NCI-H146 treated with DMSO at 0.1 percent for 48 hours (cell line): ENCODE measurements at regions not wholly inside any gene's neighbourhood (a gene's known extent, or its start where the extent isn't known, plus 50 kb on each side); places are given as distances from the start of the nearest gene placed in this dataset.
"Not testable (repeated sequence)": the region's sequence is repeated elsewhere in the genome, so short reads cannot be mapped to it uniquely, and the experiment has no call there.

ENCODE experiments used
- DNase-seq: peaks from one replicate; lab custom pipeline; 2025; ENCODE audit not compliant: unreplicated experiment; lab: John Stamatoyannopoulos, UW

DNA sequence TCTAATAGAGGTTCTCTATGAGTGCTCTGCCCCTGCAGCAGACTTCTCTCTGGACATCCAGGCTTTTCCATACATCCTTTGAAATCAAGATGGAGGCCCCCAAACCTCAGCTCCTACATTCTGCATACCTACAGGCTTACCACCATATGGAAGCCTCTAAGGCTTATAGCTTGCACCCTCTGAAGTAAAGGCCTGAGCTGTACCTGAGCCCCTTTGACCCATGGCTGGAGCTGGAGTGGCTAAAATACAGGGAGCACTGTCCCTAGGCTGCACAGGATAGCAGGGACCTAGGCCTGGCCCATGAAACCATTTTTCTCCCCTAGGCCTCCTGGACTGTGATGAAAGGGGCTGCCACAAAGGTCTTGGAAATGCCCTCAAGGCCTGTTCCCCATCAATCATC is 1086.1 kb upstream of the MIR17HG start:
- no peak for DNase-seq

DNA sequence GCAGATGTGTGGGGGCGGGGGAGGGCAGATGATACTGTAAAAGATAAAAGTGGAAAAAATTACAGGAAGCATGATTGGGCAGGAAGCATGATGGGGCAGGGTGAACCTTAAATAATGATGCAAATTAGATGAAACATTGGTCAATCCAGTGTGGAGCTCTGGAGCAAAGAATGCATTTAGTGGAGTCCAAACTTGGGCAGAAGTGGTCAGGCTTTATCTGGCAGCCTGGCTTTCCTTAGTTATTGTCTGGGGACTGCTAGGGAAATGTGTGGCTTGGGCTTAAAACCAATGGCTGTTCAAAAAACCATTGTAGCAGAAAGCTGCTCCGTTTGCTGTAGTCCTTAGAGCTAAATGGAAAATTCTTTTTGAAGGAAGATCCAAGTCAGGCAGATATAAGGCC is 1077.3 kb upstream of the MIR17HG start:
- no peak for DNase-seq

DNA sequence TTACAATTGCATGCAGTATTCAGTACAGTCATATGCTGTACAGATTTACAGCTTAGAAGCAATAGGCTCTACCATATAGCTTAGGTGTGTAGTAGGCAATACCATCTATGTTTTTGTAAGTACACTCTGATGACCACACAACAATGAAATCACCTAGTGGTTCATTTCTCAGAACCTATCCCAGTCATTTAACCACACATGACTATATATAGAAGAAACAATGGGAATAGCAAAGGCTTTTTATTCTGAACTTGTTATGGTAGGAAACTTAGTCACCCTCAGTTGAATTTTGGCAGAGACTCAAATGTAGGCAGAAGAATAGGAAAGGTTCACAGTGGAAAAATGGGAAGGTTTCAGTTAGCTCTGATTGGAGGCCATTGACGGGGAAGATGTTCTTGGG is 1075.1 kb upstream of the MIR17HG start:
- DNase-seq = no peak

DNA sequence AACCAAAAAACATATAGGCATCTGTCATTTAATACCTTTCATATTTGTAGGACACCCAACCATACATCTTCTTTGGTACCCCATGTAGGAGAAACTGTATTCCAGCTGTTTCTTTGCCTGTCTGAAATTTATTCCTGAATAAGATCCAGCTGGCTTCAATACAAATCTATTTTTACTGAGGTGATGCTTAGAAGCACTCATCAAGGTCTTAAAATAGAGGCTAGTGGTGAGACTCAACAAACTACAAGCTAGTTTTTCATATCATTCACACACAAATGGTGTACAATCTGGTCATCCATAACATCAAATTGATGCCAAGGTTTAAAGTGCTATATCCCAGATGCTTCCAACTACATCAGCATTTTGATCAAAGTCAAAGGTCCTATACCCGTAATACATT is 1071.3 kb upstream of the MIR17HG start:
- no peak for DNase-seq

DNA sequence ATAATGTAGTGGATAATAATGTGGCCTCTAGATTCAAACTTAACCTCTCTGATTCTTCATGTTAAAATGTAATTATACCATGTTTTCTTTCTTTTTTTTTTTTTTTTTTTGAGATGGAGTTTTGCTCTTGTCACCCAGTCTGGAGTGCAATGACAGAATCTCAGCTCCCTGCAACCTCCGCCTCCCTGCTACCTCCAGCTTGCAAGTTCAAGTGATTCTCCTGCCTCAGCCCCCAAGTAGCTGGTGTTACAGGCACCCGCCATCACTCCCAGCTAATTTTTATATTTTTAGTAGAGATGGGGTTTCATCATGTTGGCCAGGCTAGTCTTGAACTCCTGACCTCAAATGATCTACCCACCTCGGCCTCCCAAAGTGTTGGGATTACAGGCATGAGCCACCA is 1069.3 kb upstream of the MIR17HG start:
- not testable (repeated sequence) for DNase-seq

DNA sequence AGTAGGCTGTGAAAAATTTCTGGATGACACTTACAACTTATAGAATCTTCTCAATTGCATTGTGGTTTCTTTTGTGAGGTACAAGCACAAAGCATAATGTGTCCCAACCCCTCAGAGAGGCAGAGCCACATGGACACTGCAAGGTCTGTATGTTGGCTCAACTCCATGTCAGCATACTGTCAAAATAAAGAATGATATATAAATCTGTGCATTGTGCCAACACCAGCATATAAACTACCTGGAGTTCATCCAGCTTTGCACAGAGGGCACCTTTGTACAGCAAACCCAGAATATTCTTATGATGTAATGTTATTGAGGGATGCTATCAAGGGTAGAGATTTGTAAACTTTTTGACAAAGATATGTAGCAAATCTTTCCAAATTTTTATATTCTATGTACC is 1065.8 kb upstream of the MIR17HG start:
- DNase-seq = no peak

DNA sequence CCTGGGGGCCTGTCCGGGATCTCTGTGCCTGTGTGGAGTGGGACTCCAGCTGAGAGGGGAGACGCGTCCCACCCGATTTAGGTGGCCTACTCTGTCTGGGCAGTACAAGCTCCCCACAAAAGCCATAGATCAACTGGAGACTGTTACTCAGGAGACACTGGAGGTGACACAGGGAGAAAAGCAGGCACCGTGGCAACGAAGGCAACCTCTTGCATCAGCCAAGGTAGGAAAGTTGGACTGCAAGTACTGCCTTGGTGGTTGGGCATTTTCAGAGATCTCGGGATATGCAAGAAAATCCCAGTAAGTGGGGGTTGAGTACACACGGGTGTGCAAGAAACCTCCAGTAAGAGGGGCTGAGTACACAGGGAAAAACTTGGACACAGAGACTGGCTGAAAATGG is 1060.0 kb upstream of the MIR17HG start:
- no peak for DNase-seq

DNA sequence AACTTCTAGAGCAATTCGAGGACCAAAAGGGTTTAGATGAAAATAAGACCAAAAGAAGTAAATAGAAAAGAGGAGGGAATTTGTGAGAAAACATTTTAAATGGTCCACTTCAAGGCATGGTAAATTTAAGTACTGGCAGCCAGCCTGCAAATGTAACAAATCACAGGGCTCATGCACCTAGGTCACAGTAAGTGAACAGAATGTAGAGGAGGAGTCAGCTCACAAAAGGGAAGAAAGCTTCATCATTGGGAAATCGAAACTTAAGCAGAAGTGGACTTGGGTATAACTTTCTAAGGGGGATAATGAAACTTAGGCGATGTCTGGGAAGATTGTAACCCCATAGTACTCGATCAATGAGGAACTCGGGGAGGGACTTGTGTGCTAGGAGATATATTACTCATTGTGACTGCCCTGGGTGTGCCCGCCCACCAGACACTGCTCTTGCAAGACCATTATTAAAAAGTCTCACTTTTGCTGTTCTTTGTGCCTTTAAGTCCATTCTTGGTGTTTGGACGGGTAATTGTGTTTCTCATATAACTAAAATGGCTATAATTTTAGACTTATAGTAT is 1053.6 kb upstream of the MIR17HG start:
- DNase-seq = no peak

DNA sequence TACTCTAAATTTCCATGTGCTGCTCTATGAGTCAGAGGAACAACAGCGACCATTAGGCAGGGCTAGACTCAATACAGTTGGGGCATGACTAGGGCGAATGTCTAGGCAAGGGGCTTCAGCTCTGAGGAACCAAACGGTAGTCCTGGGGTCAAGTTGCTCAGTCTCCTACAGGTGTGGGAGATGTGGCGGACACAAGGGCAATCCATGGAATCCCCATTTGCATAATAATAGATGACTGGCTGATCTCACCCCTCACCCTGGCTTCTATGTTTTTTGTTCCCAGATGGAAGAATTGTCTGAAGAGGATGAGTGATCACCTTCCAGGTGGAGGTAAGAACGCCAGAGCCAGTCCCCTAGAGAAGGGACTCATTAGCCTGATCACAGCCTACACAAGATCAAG is 1048.2 kb upstream of the MIR17HG start:
- DNase-seq = no peak

DNA sequence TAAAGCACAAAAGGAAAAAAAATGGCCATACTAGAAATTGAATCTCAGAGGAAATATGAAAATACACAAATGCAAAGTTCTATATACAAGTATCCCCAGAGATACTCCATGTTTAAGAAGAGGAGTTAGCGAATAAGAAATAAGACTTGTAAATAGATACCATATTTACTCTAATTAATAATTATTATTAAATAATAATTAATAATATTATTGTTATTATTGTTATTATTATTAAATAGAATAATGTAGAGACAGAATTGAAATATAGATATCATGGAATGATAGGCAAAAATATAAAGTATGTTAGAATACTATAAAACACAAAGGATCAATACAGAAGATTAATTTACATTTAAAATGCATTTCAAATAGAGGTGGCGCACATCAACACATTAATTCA is 1047.5 kb upstream of the MIR17HG start:
- no peak for DNase-seq

DNA sequence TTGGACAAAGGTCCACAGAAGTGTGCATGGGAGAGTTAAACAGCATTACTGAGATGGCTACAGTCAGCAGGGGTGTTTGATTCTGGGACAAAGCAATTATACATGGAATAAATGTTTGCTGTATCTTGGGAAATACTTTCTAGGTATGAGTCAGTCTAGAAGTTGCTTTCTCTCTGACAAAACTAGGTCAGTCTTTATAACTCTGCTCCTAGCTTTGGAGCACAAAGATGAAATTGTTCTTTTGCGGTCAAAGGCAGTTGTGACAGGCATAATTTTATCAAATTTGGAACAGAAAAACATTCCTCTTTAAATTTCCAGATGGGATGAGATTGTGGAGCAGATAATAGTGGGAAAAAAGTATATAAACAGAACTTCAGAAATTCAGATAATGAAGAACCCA is 1045.4 kb upstream of the MIR17HG start:
- DNase-seq = no peak

DNA sequence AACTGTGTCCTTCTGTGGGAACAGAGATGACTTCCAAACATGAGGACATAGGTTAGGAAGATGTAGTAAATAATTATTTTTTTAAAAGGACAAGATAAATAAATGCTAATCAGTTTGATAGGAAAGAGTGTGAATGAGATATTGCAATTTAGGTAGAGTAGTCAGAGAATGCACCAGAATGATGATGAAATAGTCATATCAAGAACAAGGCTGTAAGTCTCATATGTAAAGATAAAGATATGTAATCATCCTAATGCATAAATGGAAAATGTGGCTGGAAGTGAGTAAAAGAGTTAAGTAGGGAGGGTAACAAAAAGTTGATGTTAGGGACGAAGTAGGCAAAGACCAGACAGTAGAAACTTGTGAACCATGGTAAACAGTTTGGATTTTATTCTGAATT is 1041.7 kb upstream of the MIR17HG start:
- no peak for DNase-seq

DNA sequence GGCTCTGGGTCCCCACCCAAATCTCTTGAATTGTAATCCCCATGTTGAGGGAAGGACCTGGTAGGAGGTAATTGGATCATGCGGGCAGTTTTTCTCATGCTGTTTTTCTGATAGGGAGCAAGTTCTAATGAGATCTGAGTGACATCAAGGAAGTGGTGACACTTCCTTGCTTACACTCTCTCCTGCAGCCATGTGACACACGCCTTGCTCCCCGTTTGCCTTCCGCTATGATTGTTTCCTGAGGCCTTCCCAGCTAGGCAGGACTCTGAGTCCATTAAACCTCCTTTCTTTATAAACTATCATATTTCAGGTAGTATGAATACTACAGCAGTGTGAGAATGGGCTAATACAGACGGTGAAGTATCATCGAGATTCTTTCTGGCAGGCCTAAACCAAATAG is 1040.4 kb upstream of the MIR17HG start:
- no peak for DNase-seq

DNA sequence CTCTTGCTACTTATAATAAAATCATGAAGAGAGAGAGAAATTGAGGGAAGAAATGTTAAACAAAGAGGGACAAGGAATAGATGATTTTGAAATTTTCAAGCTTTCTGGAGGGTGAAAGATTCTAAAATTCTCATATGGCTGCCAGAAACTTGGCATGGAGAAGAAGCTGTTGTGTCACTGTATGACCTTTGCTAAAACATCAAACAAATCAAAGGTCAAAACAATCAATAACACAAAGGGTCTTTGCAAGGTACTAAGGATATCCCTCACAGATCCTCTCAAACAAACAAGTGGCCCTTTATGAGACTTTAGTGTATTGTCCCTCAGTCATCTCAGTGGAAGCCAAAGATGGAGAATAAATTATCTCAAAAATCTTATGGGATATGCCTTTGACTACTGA is 1039.2 kb upstream of the MIR17HG start:
- DNase-seq = no peak

DNA sequence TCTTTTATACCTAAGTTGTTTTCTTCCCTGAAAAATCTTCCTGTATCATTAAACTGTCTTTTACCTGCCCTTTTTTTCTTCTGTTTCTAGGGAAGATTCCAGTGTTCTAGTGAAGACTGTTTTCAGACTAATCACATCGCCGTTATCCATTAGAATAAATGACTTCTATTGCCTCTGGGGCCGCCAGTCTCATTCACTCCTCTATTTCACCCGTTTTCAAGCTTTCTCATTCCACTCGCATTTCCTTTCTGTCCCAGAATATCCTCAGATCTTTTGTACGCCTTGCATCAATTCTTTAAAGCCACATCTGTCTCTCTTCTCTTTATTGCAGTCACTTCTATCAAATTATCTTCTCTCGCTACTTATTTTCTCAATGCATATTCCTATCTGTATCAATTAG is 1035.6 kb upstream of the MIR17HG start:
- DNase-seq = no peak

DNA sequence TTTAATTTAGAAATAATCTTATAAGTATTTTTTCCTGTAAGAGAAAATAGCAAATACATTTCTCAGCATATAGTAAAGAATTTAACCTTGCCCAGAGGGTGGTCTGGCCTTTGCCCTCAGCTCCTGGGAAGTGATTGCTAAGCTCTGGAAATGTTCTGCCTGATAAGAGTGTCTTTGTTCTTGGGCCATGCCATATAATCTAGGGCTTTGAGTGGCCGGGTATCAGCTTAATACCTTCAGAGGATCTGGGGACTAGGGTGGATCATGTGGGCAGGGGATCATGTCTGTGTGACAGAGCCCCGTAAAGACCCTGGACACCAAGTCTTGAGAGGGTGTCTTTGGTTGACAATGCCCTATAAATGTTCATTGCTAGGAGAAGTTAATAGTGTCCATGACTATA is 1032.4 kb upstream of the MIR17HG start:
- DNase-seq = no peak

DNA sequence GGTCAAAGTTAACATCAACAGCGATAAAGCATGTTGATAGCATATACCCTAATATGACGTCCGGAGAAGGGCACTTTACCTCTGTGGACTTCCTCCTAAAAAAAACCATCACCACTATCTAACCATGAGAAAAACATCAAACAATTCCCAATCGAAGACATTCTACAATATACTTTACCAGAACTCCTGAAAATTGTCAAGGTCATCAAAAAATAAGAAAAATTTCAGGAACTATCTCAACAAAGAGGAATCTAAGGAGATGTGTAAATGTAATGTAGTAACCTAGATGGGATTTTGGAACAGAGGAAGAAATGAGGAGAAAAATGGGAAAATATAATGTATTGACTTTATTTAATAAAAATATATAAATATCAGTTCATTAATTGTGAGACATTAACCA is 1026.8 kb upstream of the MIR17HG start:
- no peak for DNase-seq

DNA sequence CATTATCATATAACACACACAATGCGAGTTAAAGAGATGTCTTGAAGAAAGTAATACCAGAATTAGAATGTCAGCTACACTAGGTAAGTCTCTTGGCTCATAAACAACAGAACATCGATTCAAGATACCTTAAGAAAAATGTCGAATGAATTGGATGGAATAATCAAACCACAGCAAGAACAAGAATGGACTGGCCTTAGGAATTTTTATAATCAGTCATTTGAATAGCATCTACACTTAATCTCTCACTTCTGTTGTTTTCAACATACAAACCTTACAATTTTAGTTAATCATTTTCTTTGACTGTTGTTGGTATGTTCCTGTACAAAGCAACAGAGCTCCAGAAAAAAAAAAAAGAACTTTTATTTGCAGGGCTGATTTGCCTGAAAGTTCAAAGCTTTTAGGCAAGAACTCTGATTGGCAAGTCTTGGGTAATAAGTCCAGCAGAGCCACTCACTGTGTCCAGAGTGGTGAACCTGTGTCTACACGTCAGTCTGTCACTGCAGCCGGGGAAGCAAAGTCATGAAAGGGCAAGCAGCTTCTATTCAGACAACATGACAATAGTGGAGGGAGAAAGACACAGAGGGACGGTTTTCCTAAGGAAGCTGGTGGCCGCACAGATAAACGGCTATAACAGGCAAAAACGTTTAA is 1026.1 kb upstream of the MIR17HG start:
- DNase-seq = no peak

DNA sequence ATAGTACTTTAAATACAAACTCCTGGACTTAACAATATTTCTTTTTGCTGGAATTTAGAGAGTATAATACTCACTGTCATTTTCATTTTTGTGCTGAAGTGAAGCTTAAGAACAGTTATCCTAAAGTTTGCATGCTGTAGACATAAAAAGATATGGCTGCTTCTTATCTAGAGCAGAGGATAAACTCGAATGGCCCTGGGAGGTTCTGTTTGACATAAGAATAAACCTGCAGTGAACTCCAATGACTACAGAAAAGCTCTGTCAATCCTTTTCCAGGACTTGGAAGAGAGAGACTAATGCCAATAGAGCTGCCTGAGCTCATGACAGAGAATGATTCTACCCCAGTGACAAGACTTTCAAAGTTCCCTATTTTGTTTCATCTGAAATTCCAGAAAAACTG is 1017.8 kb upstream of the MIR17HG start:
- no peak for DNase-seq

DNA sequence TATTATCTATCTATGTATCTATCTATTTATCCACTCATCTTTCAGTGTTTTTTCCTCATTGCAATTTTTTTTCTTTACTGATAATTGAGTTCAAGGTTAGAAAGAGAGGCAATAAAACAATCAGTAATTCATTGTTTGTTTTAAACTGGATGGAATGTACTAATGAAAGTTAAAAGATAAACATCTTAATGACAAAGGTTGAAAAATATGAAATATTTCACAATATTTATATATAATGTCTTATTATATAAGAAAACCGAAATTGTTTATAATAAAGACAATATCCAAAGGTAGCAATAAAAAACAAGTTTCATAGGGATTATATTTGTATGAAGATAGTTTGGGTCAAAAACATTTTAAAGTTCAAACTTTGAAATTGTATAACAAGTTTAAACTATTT is 1015.5 kb upstream of the MIR17HG start:
- DNase-seq = no peak

DNA sequence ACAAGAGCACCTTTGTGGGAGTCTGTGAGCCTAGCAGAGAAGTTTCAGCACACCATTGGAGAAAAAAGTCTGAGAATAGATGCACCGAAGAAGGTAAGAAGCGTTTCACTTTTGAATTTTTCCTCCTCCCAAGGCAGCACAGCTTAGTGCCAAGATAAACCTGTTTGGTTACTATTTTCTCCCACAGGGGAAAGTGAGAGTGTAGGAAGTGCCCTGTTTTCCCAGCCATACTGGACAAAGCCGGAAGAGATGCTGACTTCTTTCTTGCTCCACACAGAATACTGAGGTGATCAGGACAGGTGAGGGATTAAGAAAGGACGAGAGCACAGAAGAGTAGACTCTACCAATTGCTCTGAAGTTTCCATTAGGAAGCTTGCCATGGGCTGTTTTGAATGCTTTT is 1011.0 kb upstream of the MIR17HG start:
- no peak for DNase-seq

DNA sequence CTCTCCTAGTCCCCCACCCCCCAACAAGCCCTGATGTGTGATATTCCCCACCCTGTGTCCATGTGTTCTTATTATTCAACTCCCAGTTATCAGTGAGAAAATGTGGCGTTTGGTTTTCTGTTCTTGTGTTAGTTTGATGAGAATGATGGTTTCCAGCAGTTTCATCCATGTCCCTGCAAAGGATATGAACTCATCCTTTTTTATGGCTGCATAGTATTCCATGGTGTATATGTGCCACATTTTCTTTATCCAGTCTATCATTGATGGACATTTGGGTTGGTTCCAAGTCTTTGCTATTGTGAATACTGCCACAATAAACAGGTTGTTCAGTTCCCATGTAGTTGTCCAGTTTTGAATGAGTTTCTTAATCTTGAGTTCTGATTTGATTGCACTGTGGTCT is 1006.1 kb upstream of the MIR17HG start:
- DNase-seq = not testable (repeated sequence)

DNA sequence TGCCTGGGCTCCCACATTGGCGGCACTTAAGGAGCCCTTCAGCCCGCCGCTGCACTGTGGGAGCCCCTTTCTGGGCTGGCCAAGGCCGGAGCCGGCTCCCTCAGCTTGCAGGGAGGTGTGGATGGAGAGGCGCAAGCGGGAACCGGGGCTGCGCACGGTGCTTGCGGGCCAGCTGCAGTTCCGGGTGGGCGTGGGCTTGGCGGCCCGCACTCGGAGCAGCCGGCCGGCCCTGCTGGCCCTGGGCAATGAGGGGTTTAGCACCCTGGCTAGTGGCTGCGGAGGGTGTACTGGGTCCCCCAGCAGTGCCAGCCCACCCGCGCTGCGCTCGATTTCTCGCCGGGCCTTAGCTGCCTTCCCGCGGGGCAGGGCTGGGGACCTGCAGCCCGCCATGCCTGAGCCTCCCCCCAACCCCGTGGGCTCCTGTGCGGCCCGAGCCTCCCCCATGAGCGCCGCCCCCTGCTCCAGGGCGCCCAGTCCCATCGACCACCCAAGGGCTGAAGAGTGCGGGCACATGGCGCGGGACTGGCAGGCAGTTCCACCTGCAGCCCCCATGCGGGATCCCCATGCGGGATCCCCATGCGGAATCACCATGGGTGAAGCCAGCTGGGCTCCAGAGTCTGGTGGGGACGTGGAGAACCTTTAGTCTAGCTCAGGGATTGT is 998.9 kb upstream of the MIR17HG start:
- not testable (repeated sequence) for DNase-seq
